GM19240 (cell line): ENCODE measurements at regions not wholly inside any gene's neighbourhood (a gene's known extent, or its start where the extent isn't known, plus 50 kb on each side); places are given as distances from the start of the nearest gene placed in this dataset.
"Not testable (repeated sequence)": the region's sequence is repeated elsewhere in the genome, so short reads cannot be mapped to it uniquely, and the experiment has no call there.

ENCODE experiments used
- DNase-seq: peaks from one replicate; pipeline ENCODE4 v3.0.0; 2011; ENCODE audit warnings: low spot score; ENCODE audit not compliant: insufficient read length

DNA sequence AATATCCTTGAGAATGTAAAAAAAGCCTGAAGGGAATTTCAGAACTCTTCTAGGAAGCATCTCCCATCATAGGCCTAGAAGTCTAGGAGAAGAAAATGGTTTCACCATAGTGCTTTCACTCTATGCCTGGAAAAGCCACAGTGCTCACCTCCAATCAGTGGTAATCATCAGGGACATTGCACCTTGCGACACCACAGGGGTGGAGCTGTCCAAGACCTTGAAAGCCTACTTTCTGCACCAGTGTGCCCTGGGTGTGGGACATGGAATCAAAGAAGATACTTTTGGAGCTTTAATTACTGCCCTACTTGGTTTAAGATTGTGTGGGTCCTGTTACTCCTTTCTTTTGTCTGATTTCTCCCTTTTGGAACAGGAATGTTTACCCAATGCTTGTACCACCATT is 146.8 kb upstream of the NDST4 start:
- no peak for DNase-seq

GRCh38 chr4:115259642-115260041 is 146.2 kb upstream of the NDST4 start:
- DNase-seq, result no peak

GRCh38 chr4:115249808-115250207 is 136.4 kb upstream of the NDST4 start:
- DNase-seq, result no peak

GRCh38 chr4:115234405-115235093 is 121.1 kb upstream of the NDST4 start:
- DNase-seq, result no peak

GRCh38 chr4:115233600-115233999 is 120.2 kb upstream of the NDST4 start:
- DNase-seq, result no peak

DNA sequence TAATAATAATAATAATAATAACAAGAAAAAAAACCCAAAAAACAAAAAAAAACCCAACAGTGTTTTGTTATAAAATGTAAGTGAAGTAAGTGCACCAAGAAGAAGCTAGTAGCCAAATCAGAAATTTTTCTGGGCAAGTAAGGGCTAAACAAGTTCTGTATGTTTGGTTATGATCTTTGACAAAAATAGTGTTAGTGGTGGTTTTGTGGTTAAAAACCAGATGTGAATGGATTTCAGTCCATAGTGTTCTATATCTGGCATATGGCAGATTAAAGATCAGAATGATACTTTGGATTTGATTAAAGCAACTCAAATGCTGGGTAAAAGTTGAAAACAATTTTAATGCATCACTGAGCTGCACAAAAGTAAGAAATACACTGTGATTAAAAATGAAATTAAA is 116.5 kb upstream of the NDST4 start:
- no peak for DNase-seq

GRCh38 chr4:115228851-115229250 is 115.4 kb upstream of the NDST4 start:
- no peak for DNase-seq

DNA sequence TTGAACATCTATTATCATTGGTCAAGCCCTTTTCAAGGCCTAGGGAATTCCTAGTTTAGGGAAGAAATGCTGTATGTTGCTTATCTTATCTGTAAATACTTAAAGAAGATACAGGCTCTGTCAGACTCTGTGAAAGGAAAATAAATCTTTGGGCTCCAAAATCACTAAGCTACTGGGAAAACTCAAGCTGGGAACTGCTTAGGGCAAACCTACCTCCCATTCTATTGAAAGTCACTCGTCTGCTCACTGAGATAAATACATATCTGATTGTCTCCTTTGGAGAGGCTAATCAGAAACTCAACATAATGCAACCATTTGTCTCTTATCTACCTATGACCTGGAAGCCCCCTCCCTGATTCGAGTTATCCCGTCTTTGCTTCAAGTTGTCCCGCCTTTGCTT is 108.6 kb upstream of the NDST4 start:
- no peak for DNase-seq

DNA sequence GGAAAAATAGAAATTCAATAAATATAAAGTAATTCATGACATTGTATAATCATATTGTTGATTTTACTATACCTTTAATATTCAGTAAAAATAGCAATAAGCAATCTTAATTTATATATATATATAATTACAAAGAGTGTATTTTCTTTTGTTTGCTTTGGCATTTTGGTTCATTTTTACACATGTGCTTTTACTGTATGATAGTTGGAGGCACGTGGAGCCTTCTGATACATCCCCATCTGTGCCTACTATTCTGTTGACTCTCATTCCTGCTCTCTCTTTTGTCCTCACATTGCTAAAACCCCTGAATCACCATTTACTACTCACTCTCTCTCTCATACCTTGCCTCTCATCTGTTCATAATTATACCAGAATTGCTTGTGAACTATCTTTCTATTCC is 106.4 kb upstream of the NDST4 start:
- no peak for DNase-seq

- DNase-seq, result no peak
Observed at GRCh38 chr4:115219315-115219860, 106.0 kb upstream of the NDST4 start.

DNA sequence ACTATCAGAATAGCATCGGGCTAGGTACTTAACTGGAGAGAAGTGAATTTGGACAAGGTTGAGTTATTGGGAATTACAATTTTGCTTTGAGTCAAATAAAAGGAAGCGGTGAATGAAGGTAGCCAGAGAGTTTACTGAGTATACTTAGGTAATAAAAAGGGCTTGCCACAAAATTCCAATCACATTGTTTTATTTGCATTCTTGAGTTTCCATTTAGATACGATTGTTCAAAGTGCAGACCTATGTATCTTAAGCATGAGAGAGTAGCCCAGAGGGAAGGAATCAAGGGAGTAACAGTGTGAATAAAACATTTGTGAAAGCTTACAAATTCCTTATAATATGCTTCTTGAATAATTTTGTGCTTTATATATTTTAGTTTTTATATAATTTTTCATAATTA is 102.5 kb upstream of the NDST4 start:
- DNase-seq, result no peak

- DNase-seq, result no peak
Observed at GRCh38 chr4:115213716-115214115, 100.3 kb upstream of the NDST4 start.

- no peak for DNase-seq
Observed at GRCh38 chr4:115201042-115201330, 87.6 kb upstream of the NDST4 start.

GRCh38 chr4:115200201-115201041 is 87.0 kb upstream of the NDST4 start:
- DNase-seq, result not testable (repeated sequence)

DNA sequence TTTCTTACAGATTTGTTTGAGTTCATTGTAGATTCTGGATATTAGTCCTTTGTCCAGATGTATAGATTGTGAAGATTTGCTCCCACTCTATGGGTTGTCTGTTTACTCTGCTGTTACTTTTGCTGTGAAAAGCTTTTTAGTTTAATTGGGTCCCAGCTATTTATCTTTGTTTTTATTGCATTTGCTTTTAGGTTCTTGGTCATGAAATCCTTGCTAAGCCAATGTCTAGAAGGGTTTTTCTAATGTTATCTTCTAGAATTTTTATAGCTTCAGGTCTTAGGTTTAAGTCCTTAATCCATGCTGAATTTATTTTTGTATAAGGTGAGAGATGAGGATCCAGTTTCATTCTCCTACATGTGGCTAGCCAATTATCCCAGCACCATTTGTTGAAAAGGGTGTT is 81.2 kb upstream of the NDST4 start:
- not testable (repeated sequence) for DNase-seq

GRCh38 chr4:115190529-115190928 is 77.1 kb upstream of the NDST4 start:
- no peak for DNase-seq

DNA sequence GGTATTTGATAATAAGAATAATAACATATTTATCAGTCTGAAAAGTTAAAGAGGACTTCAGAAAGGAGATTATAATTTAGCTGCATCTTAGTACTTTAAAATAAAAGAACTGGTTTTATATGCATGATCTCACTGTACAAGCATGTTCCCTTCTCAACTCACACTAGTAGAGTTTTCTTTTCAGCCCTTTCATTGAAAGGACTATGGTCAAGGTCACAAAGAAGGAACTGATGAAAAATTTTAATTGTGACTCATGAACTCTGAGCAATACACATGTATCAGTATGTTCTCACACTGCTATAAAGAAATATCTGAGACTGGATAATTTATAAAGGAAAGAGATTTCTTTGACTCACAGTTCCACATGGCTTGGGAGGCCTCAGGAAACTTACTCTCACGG is 73.7 kb upstream of the NDST4 start:
- no peak for DNase-seq

DNA sequence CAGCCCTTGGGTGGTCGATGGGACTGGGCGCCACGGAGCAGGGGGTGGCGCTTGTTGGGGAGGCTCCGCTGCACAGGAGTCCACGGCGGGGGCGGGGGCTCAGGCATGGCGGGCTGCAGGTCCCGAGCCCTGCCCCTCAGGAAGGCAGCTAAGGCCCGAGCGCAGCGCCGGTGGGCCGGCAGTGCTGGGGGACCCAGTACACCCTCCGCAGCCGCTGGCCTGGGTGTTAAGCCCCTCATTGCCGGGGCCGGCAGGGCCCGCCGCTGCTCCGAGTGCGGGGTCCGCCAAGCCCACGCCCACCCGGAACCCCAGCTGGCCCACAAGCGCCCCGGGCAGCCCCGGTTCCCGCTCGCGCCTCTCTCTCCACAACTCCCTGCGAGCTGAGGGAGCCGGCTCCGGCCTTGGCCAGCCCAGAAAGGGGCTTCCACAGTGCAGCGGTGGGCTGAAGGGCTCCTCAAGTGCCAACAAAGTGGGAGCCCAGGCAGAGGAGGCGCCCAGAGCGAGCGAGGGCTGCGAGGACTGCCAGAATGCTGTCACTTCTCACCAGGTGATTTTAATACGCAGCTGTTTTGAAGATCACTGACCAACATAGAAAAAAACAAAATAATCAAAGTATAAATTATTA is 66.1 kb upstream of the NDST4 start:
- DNase-seq, result not testable (repeated sequence)

DNA sequence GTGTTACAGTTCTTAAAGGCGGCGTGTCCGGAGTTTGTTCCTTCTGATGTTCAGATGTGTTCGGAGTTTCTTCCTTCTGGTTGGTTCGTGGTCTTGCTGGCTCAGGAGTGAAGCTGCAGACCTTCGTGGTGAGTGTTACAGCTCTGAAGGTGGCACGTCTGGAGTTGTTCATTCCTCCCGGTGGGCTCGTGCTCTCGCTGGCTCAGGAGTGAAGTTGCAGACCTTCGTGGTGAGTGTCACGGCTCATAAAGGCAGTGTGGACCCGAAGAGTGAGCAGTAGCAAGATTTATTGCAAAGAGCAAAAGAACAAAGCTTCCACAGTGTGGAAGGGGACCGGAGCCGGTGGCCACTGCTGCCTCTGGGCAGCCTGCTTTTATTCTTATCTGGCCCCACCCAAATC is 65.3 kb upstream of the NDST4 start:
- not testable (repeated sequence) for DNase-seq

DNA sequence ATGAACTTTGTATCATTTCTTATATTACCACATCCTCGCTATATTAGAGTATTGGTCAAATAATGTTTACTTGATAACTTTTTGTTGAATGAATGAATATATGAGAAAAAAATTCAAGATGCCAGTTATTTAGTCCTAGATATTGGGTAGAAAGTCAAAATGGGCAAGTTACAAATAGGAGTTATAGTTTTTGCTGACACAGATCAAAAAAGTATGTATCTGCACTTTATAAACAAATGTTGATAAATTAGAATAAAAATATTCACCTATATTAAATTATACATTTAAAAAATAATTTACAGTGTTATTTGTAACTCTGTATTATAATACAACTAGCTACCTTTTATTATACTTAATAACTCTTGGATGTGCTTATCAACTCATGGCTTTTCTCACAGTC is 57.8 kb upstream of the NDST4 start:
- DNase-seq, result no peak

GRCh38 chr4:115165503-115165902 is 52.1 kb upstream of the NDST4 start:
- no peak for DNase-seq
